Lower leg skin (tissue), 3 donors: ENCODE measurements at regions not wholly inside any gene's neighbourhood (a gene's known extent, or its start where the extent isn't known, plus 50 kb on each side); places are given as distances from the start of the nearest gene placed in this dataset.

Experiments used
- CTCF ChIP-seq, 3 donors: fragments of 450-650 bp; IDR thresholded peaks; one replicate each; pipeline ENCODE4 v1.5.1; 2016; ENCODE audit warnings: antibody characterized with exemption in 3 of 3, mild to moderate bottlenecking in 3 of 3, moderate library complexity in 2 of 3
- POLR2A ChIP-seq, 2 donors: fragments of 450-650 bp; IDR thresholded peaks; one replicate each; pipeline ENCODE4 v1.6.1; 2016 to 2017; ENCODE audit warnings: antibody characterized with exemption in 2 of 2, mild to moderate bottlenecking in 1 of 2, moderate library complexity in 1 of 2

DNA sequence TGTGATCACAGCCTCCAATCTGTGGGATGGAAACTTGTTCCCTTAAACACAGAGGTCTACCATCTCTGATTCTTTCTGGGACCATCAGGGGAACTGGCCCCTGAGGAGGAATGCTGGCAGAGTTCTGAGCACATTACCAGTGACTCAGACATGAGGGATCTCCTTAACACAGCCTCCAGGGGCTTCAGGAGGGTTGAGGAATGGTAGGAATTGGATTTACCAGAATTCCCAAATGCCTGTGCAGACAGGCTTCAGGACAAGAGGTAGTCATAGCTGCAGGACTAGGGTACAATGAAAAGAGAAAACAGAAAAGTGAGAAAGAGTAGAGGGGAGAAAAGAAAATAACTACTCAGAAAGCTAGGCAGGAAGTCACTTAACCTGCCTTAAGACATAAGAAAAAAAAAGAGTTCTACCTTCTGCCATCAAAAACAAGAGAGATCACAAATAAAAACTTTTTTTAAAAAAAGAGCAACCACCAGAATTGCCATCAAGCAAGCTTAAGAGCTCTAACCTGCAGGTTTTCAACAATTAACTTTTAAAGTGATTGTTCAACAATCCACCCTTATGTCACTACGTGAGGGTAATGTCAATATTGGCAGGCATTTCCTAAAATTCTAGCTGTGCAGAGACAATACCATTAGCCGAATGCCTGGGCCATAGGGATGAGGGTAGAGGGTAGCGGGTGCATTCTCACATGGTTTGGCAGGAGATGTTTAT, 524.4 kb downstream of the BCL11A start:
- TF ChIP-seq CTCF (IDR thresholded peaks at IDR 0.05) (no peak), POLR2A (IDR thresholded peaks at IDR 0.05) (no peak)
